AG10803 (cell line): ENCODE measurements at regions not wholly inside any gene's neighbourhood (a gene's known extent, or its start where the extent isn't known, plus 50 kb on each side); places are given as distances from the start of the nearest gene placed in this dataset.
"Not testable (repeated sequence)": the region's sequence is repeated elsewhere in the genome, so short reads cannot be mapped to it uniquely, and the experiment has no call there.

ENCODE experiments used
- DNase-seq: peaks from one replicate; pipeline ENCODE4 v3.0.0; 2010; ENCODE audit warnings: low read depth
- H3K4me3 ChIP-seq: 2 replicates; pipeline ENCODE4 v1.5.1; 2011; ENCODE audit warnings: mild to moderate bottlenecking, low read length, control low read depth
- CTCF ChIP-seq: conservative IDR thresholded peaks from 2 replicates; pipeline ENCODE4 v1.5.1; 2011; ENCODE audit warnings: mild to moderate bottlenecking, low read length, control low read depth, inconsistent platforms

GRCh38 chr11:12585861-12586260 lies 88.4 kb upstream of the TEAD1 start:
- DNase-seq = no peak
- H3K4me3 ChIP-seq = no peak overlapping the region
- no peak for TF ChIP-seq CTCF

- H3K4me3 ChIP-seq = no peak overlapping the region
- DNase-seq = peak; percentile 61
- no peak for TF ChIP-seq CTCF
These were observed 86.8 kb upstream of the TEAD1 start for GRCh38 chr11:12587333-12587991.

- no peak for TF ChIP-seq CTCF
- H3K4me3 ChIP-seq = no peak overlapping the region
- no peak for DNase-seq
These were observed 82.5 kb upstream of the TEAD1 start for GRCh38 chr11:12591706-12592105.

GRCh38 chr11:12592283-12592682 lies 81.9 kb upstream of the TEAD1 start:
- no peak overlapping the region for H3K4me3 ChIP-seq
- no peak for DNase-seq
- TF ChIP-seq CTCF = no peak

- DNase-seq, H3K4me3 ChIP-seq: not testable (repeated sequence)
These were observed 79.0 kb upstream of the TEAD1 start for GRCh38 chr11:12595089-12595847.

GRCh38 chr11:12598330-12599256 lies 75.6 kb upstream of the TEAD1 start:
- TF ChIP-seq CTCF = no peak
- peak; percentile 56 for DNase-seq
- no peak overlapping the region for H3K4me3 ChIP-seq

GRCh38 chr11:12599408-12600143 lies 74.6 kb upstream of the TEAD1 start:
- no peak for DNase-seq
- TF ChIP-seq CTCF = peak; percentile 26
- H3K4me3 ChIP-seq = no peak overlapping the region
